Thyroid gland (tissue), 4 donors: ENCODE measurements at regions not wholly inside any gene's neighbourhood (a gene's known extent, or its start where the extent isn't known, plus 50 kb on each side); places are given as distances from the start of the nearest gene placed in this dataset.

Experiments
- POLR2A ChIP-seq, 2 donors: fragments of 450-650 bp; IDR thresholded peaks; one replicate each; pipeline ENCODE4 v1.6.1; 2017; ENCODE audit warnings: antibody characterized with exemption in 2 of 2, mild to moderate bottlenecking in 2 of 2, moderate library complexity in 1 of 2
- TF ChIP-seq, protein P1 (sequence below), 6 experiments: fragments of 200-600 bp in 3 of 6; fragments of 450-650 bp in 3 of 6; sonication (generic) in 3 of 6; IDR thresholded peaks; one replicate each; pipeline ENCODE4 v1.5.1; 2016 to 2019; ENCODE audit warnings: antibody characterized with exemption in 6 of 6, mild to moderate bottlenecking in 2 of 6, inconsistent platforms in 1 of 6, moderate library complexity in 1 of 6

DNA sequence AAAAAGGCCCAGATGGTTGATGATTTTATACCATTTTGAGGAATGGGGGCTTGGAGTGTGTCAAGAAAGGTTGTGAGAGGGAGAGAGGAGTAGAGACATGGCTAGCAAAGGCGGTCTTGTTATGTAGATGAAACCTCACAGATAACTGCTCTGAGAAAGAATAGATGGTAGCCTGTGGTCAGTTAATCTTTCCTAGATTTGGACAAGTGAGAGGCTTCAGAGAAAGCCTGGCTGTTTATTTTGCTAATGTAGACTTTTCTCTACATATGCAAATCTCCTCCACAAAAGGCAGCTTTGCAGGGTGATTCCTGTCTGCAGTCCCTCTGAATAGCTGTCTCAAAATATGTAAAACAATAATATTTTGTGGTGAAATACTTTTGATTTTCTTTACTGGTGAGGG is 177.3 kb downstream of the OTOL1 start:
- TF ChIP-seq, protein P1, sequence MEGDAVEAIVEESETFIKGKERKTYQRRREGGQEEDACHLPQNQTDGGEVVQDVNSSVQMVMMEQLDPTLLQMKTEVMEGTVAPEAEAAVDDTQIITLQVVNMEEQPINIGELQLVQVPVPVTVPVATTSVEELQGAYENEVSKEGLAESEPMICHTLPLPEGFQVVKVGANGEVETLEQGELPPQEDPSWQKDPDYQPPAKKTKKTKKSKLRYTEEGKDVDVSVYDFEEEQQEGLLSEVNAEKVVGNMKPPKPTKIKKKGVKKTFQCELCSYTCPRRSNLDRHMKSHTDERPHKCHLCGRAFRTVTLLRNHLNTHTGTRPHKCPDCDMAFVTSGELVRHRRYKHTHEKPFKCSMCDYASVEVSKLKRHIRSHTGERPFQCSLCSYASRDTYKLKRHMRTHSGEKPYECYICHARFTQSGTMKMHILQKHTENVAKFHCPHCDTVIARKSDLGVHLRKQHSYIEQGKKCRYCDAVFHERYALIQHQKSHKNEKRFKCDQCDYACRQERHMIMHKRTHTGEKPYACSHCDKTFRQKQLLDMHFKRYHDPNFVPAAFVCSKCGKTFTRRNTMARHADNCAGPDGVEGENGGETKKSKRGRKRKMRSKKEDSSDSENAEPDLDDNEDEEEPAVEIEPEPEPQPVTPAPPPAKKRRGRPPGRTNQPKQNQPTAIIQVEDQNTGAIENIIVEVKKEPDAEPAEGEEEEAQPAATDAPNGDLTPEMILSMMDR (IDR thresholded peaks at IDR 0.05): no peak
- TF ChIP-seq POLR2A (IDR thresholded peaks at IDR 0.05): no peak
